HG03159 (cell line): ENCODE measurements at regions not wholly inside any gene's neighbourhood (a gene's known extent, or its start where the extent isn't known, plus 50 kb on each side); places are given as distances from the start of the nearest gene placed in this dataset.

Experiments
- ATAC-seq: cut with Tn5 transposase; IDR thresholded peaks from one replicate; pipeline ENCODE4 v1.9.1; 2021; ENCODE audit warnings: mild to moderate bottlenecking, moderate library complexity; ENCODE audit not compliant: unreplicated experiment

- ATAC-seq = no peak
Measured at GRCh38 chr4:36779601-36780000, 464.9 kb upstream of the NWD2 start.

GRCh38 chr4:36785973-36786372, 458.6 kb upstream of the NWD2 start:
- no peak for ATAC-seq

GRCh38 chr4:36786519-36786918, 458.0 kb upstream of the NWD2 start:
- ATAC-seq = no peak

- ATAC-seq = no peak
Measured at GRCh38 chr4:36794716-36795115, 449.8 kb upstream of the NWD2 start.

GRCh38 chr4:36812149-36812548, 432.4 kb upstream of the NWD2 start:
- no peak for ATAC-seq

- ATAC-seq = no peak
Measured at GRCh38 chr4:36815536-36815935, 429.0 kb upstream of the NWD2 start.

- ATAC-seq = no peak
Measured at GRCh38 chr4:36823199-36823967, 421.2 kb upstream of the NWD2 start.

- ATAC-seq = peak; percentile 56
Measured at GRCh38 chr4:36824682-36825081, 419.9 kb upstream of the NWD2 start.

GRCh38 chr4:36835246-36835645, 409.3 kb upstream of the NWD2 start:
- no peak for ATAC-seq

- ATAC-seq = peak; percentile 76
Measured at GRCh38 chr4:36841583-36842326, 402.8 kb upstream of the NWD2 start.

- ATAC-seq = no peak
Measured at GRCh38 chr4:36844448-36844847, 400.1 kb upstream of the NWD2 start.

GRCh38 chr4:36852856-36853255, 391.7 kb upstream of the NWD2 start:
- no peak for ATAC-seq

- peak; percentile 97 for ATAC-seq
Measured at GRCh38 chr4:36854554-36854953, 390.0 kb upstream of the NWD2 start.

- ATAC-seq = no peak
Measured at GRCh38 chr4:36863601-36864000, 380.9 kb upstream of the NWD2 start.

GRCh38 chr4:36870121-36870520, 374.4 kb upstream of the NWD2 start:
- no peak for ATAC-seq

GRCh38 chr4:36872679-36873078, 371.9 kb upstream of the NWD2 start:
- peak; percentile 62 for ATAC-seq

GRCh38 chr4:36884151-36884550, 360.4 kb upstream of the NWD2 start:
- no peak for ATAC-seq

- no peak for ATAC-seq
Measured at GRCh38 chr4:36891971-36892370, 352.6 kb upstream of the NWD2 start.

GRCh38 chr4:36900446-36900987, 344.0 kb upstream of the NWD2 start:
- no peak for ATAC-seq

- no peak for ATAC-seq
Measured at GRCh38 chr4:36904823-36905222, 339.7 kb upstream of the NWD2 start.

- no peak for ATAC-seq
Measured at GRCh38 chr4:36914106-36914505, 330.4 kb upstream of the NWD2 start.

- ATAC-seq = no peak
Measured at GRCh38 chr4:36915717-36916116, 328.8 kb upstream of the NWD2 start.
